ENCODE measurements at regions not wholly inside any gene's neighbourhood (a gene's known extent, or its start where the extent isn't known, plus 50 kb on each side); places are given as distances from the start of the nearest gene placed in this dataset.

- Histone ChIP-seq H2BK120ac (replicated peaks; ENCODE audit: low read depth, low read length) (no peak overlapping the region), H2BK5ac (ENCODE audit: low read depth, low read length) (no peak overlapping the region), H3K23me2 (ENCODE audit: low read depth, low read length) (no peaks in the 10 kb centered on the region), H3K27me3 (replicated peaks in 1 of 4; ENCODE audit: control insufficient read depth in 3 of 4, extremely low read depth in 1 of 4, insufficient read depth in 3 of 4, low read length in 3 of 4) (no peaks in the 10 kb centered on the region), H3K23ac (ENCODE audit: insufficient read length) (no peak overlapping the region), H2BK12ac (ENCODE audit: low read depth, low read length) (no peak overlapping the region), H3K27ac (ENCODE audit: low read depth, low read length) (no peak overlapping the region), H4K91ac (replicated peaks; ENCODE audit: insufficient read length, low read length) (no peak overlapping the region), H4K20me1 (replicated peaks in 1 of 2; ENCODE audit: control insufficient read depth in 1 of 2, insufficient read depth in 2 of 2, low read length in 2 of 2) (no peaks in the 10 kb centered on the region), H3K79me1 (ENCODE audit: low read depth, low read length) (no peaks in the 10 kb centered on the region), H2BK20ac (ENCODE audit: low read length) (no peak overlapping the region), H3K56ac (replicated peaks; ENCODE audit: insufficient read length, low read depth, low read length) (no peak overlapping the region), H3K9ac (replicated peaks in 1 of 4; ENCODE audit: extremely low read depth in 1 of 4, low read depth in 3 of 4, low read length in 3 of 4) (no peak overlapping the region), H3K4me1 (replicated peaks in 1 of 4; ENCODE audit: control insufficient read depth in 3 of 4, insufficient read depth in 4 of 4, low read length in 3 of 4) (peaks cover 0 to 4% (median 2%) of the 10 kb centered on the region in 4 experiments; a peak in 2 of 7 replicates), H2AFZ (ENCODE audit: low read length) (peak overlapping the region; percentile 12; the same call in 1 of the 2 replicates), H3K4ac (replicated peaks; ENCODE audit: insufficient read length, low read depth, low read length) (no peak overlapping the region), H2AK5ac (ENCODE audit: low read depth, low read length) (no peak overlapping the region), H3K79me2 (ENCODE audit: control insufficient read depth in 1 of 2, insufficient read depth in 2 of 2, low read length in 2 of 2) (no peaks in the 10 kb centered on the region), H3K9me3 (ENCODE audit: insufficient read depth in 2 of 2, low read depth in 1 of 2, low read length in 1 of 2) (no peaks in the 10 kb centered on the region), H3K18ac (ENCODE audit: extremely low read depth, low read length) (no peak overlapping the region), H3K36me3 (ENCODE audit: control insufficient read depth in 2 of 4, insufficient read depth in 4 of 4, low read length in 3 of 4) (no peaks in the 10 kb centered on the region), H3K4me2 (ENCODE audit: insufficient read depth in 1 of 2, low read depth in 2 of 2, low read length in 2 of 2) (no peak overlapping the region), H3K14ac (ENCODE audit: insufficient read length) (no peak overlapping the region), H3K4me3 (ENCODE audit: extremely low read depth in 1 of 4, insufficient read depth in 2 of 4, low read depth in 3 of 4, low read length in 4 of 4) (no peak overlapping the region), H2BK15ac (ENCODE audit: low read length) (no peak overlapping the region), H4K8ac (ENCODE audit: extremely low read depth, insufficient read depth, low read length) (no peak overlapping the region), H4K5ac (ENCODE audit: insufficient read length, low read depth, low read length) (no peak overlapping the region)
- POLR2A ChIA-PET (ENCODE audit: partially characterized antibody), result no interaction called here
- FAIRE-seq, result no peak
- CTCF ChIA-PET (ENCODE audit: partially characterized antibody), result interaction anchor here (0.8 kb wide), 1 partner anchor 98 kb away, joined by 3 read pairs; no protein-coding TSS in a partner anchor
- no peak for DNase-seq (ENCODE audit: low read depth in 1 of 2, low spot score in 2 of 2)
- WGBS, 2 experiments (ENCODE audit: extremely low coverage in 1 of 2, insufficient coverage in 1 of 2, insufficient read length in 1 of 2, insufficient replicate concordance in 2 of 2, low coverage in 1 of 2, low lambda C conversion rate in 2 of 2, missing lambda C conversion rate in 1 of 2), result 84% methylated on average over 7 of the region's 7 CpGs; no CpG with 5 or more reads in 1 of the 2 experiments
- TF ChIP-seq SIRT6 (IDR thresholded peaks at IDR 0.05; ENCODE audit: low read length) (no peak), RAD21 (IDR thresholded peaks at IDR 0.05 in 1 of 2, conservative IDR thresholded peaks at IDR 0.05 in 1 of 2; ENCODE audit: low read depth in 2 of 2, low read length in 2 of 2) (no peak), KDM4A (IDR thresholded peaks at IDR 0.05; ENCODE audit: low read depth, low read length, severe bottlenecking) (no peak), SAP30 (IDR thresholded peaks at IDR 0.05; ENCODE audit: insufficient read depth, insufficient replicate concordance, low read length) (no peak), RNF2 (IDR thresholded peaks at IDR 0.05; ENCODE audit: borderline replicate concordance, low read depth, low read length, missing control alignments, poor library complexity, severe bottlenecking) (no peak), TCF12 (IDR thresholded peaks at IDR 0.05; ENCODE audit: low read depth, low read length) (no peak), SP4 (IDR thresholded peaks at IDR 0.05; ENCODE audit: low read length) (no peak), POU5F1 (IDR thresholded peaks at IDR 0.05; ENCODE audit: low read depth, low read length) (no peak), TEAD4 (IDR thresholded peaks at IDR 0.05; ENCODE audit: low read depth, low read length) (no peak), CEBPB (IDR thresholded peaks at IDR 0.05; ENCODE audit: low read depth, low read length) (no peak), CREB1 (IDR thresholded peaks at IDR 0.05) (no peak), ATF3 (IDR thresholded peaks at IDR 0.05; ENCODE audit: insufficient read depth, low read depth, low read length) (no peak), NRF1 (IDR thresholded peaks at IDR 0.05; ENCODE audit: low read depth, low read length) (no peak)
Observed at GRCh38 chr15:96253006-96253747, 77.3 kb upstream of the NR2F2 start.

Data from H1 (cell line).